ENCODE measurements at regions not wholly inside any gene's neighbourhood (a gene's known extent, or its start where the extent isn't known, plus 50 kb on each side); places are given as distances from the start of the nearest gene placed in this dataset.

GRCh38 chr5:99544356-99544755, 615.5 kb upstream of the CHD1 start:
- TF ChIP-seq TEAD4 (IDR thresholded peaks at IDR 0.05; ENCODE audit: low read depth, low read length) (no peak), CTCF (IDR thresholded peaks at IDR 0.05; ENCODE audit: control extremely low read depth in 1 of 3, insufficient read depth in 1 of 3, low read depth in 1 of 3, low read length in 3 of 3) (no peak), JUN (IDR thresholded peaks at IDR 0.05; ENCODE audit: low read depth, low read length) (no peak), CEBPB (IDR thresholded peaks at IDR 0.05; ENCODE audit: low read depth, low read length) (no peak), SIX5 (IDR thresholded peaks at IDR 0.05; ENCODE audit: low read depth, low read length) (no peak), POLR2AphosphoS5 (IDR thresholded peaks at IDR 0.05; ENCODE audit: low read depth, low read length) (no peak), ATF2 (IDR thresholded peaks at IDR 0.05; ENCODE audit: low read length) (no peak), SP1 (IDR thresholded peaks at IDR 0.05; ENCODE audit: low read depth, low read length) (no peak), POU5F1 (IDR thresholded peaks at IDR 0.05; ENCODE audit: low read depth, low read length) (no peak), CHD2 (IDR thresholded peaks at IDR 0.05; ENCODE audit: low read length) (no peak)

All from H1 (cell line).